Type B pancreatic cell (in vitro differentiated cells): ENCODE measurements at regions not wholly inside any gene's neighbourhood (a gene's known extent, or its start where the extent isn't known, plus 50 kb on each side); places are given as distances from the start of the nearest gene placed in this dataset.

Experiments
- DNase-seq: peaks from one replicate; pipeline ENCODE4 v3.0.0; 2021; ENCODE audit warnings: mixed read lengths; ENCODE audit not compliant: unreplicated experiment; ENCODE audit errors: extremely low spot score
- H3K27ac Mint-ChIP-seq: 2 replicates; pipeline ENCODE4 v1.8.0; 2021; ENCODE audit warnings: mild to moderate bottlenecking, mixed read lengths
- H3K27me3 Mint-ChIP-seq: 2 replicates; pipeline ENCODE4 v1.8.0; 2021; ENCODE audit warnings: mixed read lengths
- H3K36me3 Mint-ChIP-seq: 2 replicates; pipeline ENCODE4 v1.8.0; 2021; ENCODE audit warnings: mixed read lengths
- H3K4me1 Mint-ChIP-seq: one replicate; pipeline ENCODE4 v1.8.0; 2021; ENCODE audit warnings: mixed read lengths; ENCODE audit not compliant: unreplicated experiment
- H3K4me3 Mint-ChIP-seq: 2 replicates; pipeline ENCODE4 v1.8.0; 2021; ENCODE audit warnings: mild to moderate bottlenecking, mixed read lengths
- H3K9me3 Mint-ChIP-seq: 2 replicates; pipeline ENCODE4 v1.8.0; 2021; ENCODE audit warnings: mixed read lengths
- TF ChIP-seq, protein P1 (sequence below): fragments of 200-600 bp; sonication (generic); conservative IDR thresholded peaks from 2 replicates; pipeline ENCODE4 v1.5.0; 2021; ENCODE audit warnings: antibody characterized with exemption, mild to moderate bottlenecking

DNA sequence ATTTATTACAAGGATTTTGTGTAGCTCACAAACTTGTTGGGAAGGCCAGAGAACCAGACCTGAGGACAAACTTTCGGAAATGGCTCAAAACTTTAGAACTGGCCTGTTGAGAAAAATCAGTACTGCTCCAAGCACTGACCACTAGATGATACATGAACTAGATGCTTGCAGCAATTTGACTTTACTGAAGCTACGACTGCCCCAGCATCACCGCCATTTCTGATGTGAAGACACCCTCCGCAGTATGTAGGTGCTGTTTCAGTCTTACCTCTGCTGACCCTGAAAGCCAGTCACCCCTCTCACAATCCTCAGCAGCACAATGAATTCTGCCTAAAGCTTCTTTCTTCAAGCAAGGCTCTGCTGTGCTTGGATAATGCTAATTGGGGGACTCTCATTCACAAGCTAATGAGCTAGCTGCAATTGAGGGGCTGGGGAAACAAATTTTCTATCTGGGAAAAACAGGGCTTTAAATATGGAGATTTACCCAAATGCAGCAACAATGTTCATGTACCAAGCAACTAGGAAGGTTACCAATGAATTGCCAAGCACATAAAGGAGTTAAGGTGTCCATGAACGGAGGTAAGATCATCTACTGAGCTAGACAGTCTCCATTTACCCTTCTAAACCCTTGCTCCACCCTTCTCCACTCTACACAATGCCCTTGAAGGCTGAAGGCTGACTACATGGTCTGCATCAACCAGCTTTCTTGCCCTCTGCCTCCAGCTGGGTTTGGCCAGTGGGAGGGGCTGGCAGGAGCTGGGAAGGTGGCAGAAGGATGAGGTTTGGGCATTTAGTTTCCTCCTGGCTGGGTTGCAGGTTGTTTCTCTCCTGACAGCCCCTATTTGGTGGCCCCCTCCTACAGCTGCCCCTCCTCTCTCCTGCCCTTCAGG, 53.2 kb upstream of the FSTL1 start:
- H3K27ac Mint-ChIP-seq, result no peak overlapping the region
- H3K9me3 Mint-ChIP-seq, result peaks cover 2% of the 10 kb centered on the region
- peaks cover 20% of the 10 kb centered on the region for H3K4me1 Mint-ChIP-seq
- DNase-seq, result no peak
- TF ChIP-seq, protein P1, sequence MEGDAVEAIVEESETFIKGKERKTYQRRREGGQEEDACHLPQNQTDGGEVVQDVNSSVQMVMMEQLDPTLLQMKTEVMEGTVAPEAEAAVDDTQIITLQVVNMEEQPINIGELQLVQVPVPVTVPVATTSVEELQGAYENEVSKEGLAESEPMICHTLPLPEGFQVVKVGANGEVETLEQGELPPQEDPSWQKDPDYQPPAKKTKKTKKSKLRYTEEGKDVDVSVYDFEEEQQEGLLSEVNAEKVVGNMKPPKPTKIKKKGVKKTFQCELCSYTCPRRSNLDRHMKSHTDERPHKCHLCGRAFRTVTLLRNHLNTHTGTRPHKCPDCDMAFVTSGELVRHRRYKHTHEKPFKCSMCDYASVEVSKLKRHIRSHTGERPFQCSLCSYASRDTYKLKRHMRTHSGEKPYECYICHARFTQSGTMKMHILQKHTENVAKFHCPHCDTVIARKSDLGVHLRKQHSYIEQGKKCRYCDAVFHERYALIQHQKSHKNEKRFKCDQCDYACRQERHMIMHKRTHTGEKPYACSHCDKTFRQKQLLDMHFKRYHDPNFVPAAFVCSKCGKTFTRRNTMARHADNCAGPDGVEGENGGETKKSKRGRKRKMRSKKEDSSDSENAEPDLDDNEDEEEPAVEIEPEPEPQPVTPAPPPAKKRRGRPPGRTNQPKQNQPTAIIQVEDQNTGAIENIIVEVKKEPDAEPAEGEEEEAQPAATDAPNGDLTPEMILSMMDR, result no peak
- no peaks in the 10 kb centered on the region for H3K27me3 Mint-ChIP-seq
- H3K4me3 Mint-ChIP-seq, result no peak overlapping the region
- peaks cover 1% of the 10 kb centered on the region for H3K36me3 Mint-ChIP-seq

GRCh38 chr3:120502116-120502515, 51.3 kb upstream of the FSTL1 start:
- H3K27me3 Mint-ChIP-seq, result no peaks in the 10 kb centered on the region
- no peak for DNase-seq
- H3K4me3 Mint-ChIP-seq, result no peak overlapping the region
- H3K4me1 Mint-ChIP-seq, result peaks cover 25% of the 10 kb centered on the region
- TF ChIP-seq, protein P1, result no peak
- no peak overlapping the region for H3K27ac Mint-ChIP-seq
- H3K9me3 Mint-ChIP-seq, result no peaks in the 10 kb centered on the region
- H3K36me3 Mint-ChIP-seq, result no peaks in the 10 kb centered on the region
